ENCODE measurements at regions not wholly inside any gene's neighbourhood (a gene's known extent, or its start where the extent isn't known, plus 50 kb on each side); places are given as distances from the start of the nearest gene placed in this dataset.

- TF ChIP-seq CTCF (IDR thresholded peaks at IDR 0.05), result no peak
- TF ChIP-seq POLR2AphosphoS5 (IDR thresholded peaks at IDR 0.05; ENCODE audit: low read depth, low read length), result no peak
- no peak for TF ChIP-seq REST (IDR thresholded peaks at IDR 0.05; ENCODE audit: insufficient read depth in 1 of 2, low read depth in 2 of 2, low read length in 1 of 2)
- TF ChIP-seq SIN3A (IDR thresholded peaks at IDR 0.05; ENCODE audit: borderline replicate concordance, insufficient read depth, low read depth, low read length), result no peak
- no peak for TF ChIP-seq TCF7L2 (IDR thresholded peaks at IDR 0.05; ENCODE audit: low read depth, low read length)
Measured at GRCh38 chr4:35943606-35944005, 300.7 kb downstream of the ARAP2 start.

All from Panc1 (cell line).